ENCODE measurements at regions not wholly inside any gene's neighbourhood (a gene's known extent, or its start where the extent isn't known, plus 50 kb on each side); places are given as distances from the start of the nearest gene placed in this dataset.

DNA sequence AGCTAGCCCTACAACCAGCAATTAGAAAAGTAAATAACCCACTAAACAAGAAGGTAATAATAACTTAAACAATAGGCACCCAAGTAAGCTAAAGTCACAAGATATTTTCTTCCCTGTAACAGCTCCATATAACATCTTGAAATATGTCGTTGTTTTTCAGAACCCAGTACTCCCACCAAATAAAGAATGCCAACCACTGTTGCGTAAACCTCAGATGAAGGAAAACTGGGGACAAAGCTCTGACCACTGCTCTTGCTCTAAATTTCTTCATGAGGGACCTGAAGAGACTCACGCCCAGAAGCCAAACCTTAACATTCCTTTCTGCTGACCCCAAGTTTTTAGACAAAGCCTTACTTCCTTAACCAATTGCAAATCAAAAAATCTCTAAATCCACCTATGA is 267.7 kb upstream of the GAS1 start:
- no peak for DNase-seq (ENCODE audit: low spot score)
- BruUV-seq (replicated peaks): no TSS peak
- no peaks in the 10 kb centered on the region for H3K79me2 ChIP-seq (ENCODE audit: insufficient read depth, low read depth, low read length)
- no peak overlapping the region for H3K4me2 ChIP-seq (ENCODE audit: low read length)
- no peaks in the 10 kb centered on the region for H3K36me3 ChIP-seq (ENCODE audit: insufficient read depth, low read length)
- intact Hi-C loops (cut with micrococcal nuclease; ENCODE audit: unreplicated experiment): no loop called here
- H3K4me1 ChIP-seq (ENCODE audit: insufficient read depth, low read length, poor library complexity, severe bottlenecking): no peaks in the 10 kb centered on the region
- no peak overlapping the region for H3K27ac ChIP-seq (ENCODE audit: low read depth, low read length, poor library complexity, severe bottlenecking)
- no peak overlapping the region for H3K4me3 ChIP-seq (ENCODE audit: low read depth, low read length, poor library complexity, severe bottlenecking)
- no peaks in the 10 kb centered on the region for H3K9me3 ChIP-seq (ENCODE audit: low read length)
- CTCF ChIA-PET (ENCODE audit: unreplicated experiment): no interaction called here
- H2AFZ ChIP-seq (ENCODE audit: low read length): no peak overlapping the region
- TF ChIP-seq, protein P1, sequence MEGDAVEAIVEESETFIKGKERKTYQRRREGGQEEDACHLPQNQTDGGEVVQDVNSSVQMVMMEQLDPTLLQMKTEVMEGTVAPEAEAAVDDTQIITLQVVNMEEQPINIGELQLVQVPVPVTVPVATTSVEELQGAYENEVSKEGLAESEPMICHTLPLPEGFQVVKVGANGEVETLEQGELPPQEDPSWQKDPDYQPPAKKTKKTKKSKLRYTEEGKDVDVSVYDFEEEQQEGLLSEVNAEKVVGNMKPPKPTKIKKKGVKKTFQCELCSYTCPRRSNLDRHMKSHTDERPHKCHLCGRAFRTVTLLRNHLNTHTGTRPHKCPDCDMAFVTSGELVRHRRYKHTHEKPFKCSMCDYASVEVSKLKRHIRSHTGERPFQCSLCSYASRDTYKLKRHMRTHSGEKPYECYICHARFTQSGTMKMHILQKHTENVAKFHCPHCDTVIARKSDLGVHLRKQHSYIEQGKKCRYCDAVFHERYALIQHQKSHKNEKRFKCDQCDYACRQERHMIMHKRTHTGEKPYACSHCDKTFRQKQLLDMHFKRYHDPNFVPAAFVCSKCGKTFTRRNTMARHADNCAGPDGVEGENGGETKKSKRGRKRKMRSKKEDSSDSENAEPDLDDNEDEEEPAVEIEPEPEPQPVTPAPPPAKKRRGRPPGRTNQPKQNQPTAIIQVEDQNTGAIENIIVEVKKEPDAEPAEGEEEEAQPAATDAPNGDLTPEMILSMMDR (conservative IDR thresholded peaks at IDR 0.05; ENCODE audit: low read length): no peak
- TF ChIP-seq EZH2phosphoT487 (IDR thresholded peaks at IDR 0.05; ENCODE audit: borderline replicate concordance, low read depth, low read length): no peak
- POLR2A ChIA-PET: interaction anchor here (0.6 kb wide), 1 partner anchor 424 kb away, joined by 3 read pairs; no protein-coding TSS in a partner anchor
- H3K9me2 ChIP-seq (ENCODE audit: insufficient read depth, low read length): no peaks in the 10 kb centered on the region
- H4K20me1 ChIP-seq (ENCODE audit: insufficient read depth, low read length): no peaks in the 10 kb centered on the region

DNA sequence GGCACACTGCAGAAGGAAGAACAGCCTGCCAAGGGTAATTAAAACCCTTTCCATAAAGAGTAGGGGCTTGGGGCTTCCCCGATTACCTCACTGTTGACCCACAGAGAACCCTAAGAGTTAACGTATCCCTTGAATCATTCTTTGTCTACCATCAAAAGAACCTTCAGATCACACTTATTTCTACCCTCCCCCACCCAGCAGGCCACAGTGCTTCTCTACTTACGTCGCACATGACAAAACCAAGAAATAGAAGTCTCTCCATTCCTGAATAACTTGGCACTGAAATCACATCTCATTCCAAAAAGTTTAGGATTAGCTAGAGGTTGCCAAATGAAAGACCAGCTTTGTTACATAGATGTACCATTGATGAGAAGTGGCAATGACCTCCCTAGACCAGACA is 268.7 kb upstream of the GAS1 start:
- H3K27ac ChIP-seq (ENCODE audit: low read depth, low read length, poor library complexity, severe bottlenecking): no peak overlapping the region
- no peaks in the 10 kb centered on the region for H3K4me1 ChIP-seq (ENCODE audit: insufficient read depth, low read length, poor library complexity, severe bottlenecking)
- TF ChIP-seq, protein P1 (conservative IDR thresholded peaks at IDR 0.05; ENCODE audit: low read length): no peak
- TF ChIP-seq EZH2phosphoT487 (IDR thresholded peaks at IDR 0.05; ENCODE audit: borderline replicate concordance, low read depth, low read length): no peak
- POLR2A ChIA-PET: no interaction called here
- no peak overlapping the region for H3K4me2 ChIP-seq (ENCODE audit: low read length)
- BruUV-seq (replicated peaks): no TSS peak
- H3K79me2 ChIP-seq (ENCODE audit: insufficient read depth, low read depth, low read length): no peaks in the 10 kb centered on the region
- no peaks in the 10 kb centered on the region for H3K9me2 ChIP-seq (ENCODE audit: insufficient read depth, low read length)
- H4K20me1 ChIP-seq (ENCODE audit: insufficient read depth, low read length): no peaks in the 10 kb centered on the region
- no peak for DNase-seq (ENCODE audit: low spot score)
- H2AFZ ChIP-seq (ENCODE audit: low read length): no peak overlapping the region
- no peaks in the 10 kb centered on the region for H3K36me3 ChIP-seq (ENCODE audit: insufficient read depth, low read length)
- intact Hi-C loops (cut with micrococcal nuclease; ENCODE audit: unreplicated experiment): no loop called here
- CTCF ChIA-PET (ENCODE audit: unreplicated experiment): no interaction called here
- no peaks in the 10 kb centered on the region for H3K9me3 ChIP-seq (ENCODE audit: low read length)
- H3K4me3 ChIP-seq (ENCODE audit: low read depth, low read length, poor library complexity, severe bottlenecking): no peak overlapping the region

DNA sequence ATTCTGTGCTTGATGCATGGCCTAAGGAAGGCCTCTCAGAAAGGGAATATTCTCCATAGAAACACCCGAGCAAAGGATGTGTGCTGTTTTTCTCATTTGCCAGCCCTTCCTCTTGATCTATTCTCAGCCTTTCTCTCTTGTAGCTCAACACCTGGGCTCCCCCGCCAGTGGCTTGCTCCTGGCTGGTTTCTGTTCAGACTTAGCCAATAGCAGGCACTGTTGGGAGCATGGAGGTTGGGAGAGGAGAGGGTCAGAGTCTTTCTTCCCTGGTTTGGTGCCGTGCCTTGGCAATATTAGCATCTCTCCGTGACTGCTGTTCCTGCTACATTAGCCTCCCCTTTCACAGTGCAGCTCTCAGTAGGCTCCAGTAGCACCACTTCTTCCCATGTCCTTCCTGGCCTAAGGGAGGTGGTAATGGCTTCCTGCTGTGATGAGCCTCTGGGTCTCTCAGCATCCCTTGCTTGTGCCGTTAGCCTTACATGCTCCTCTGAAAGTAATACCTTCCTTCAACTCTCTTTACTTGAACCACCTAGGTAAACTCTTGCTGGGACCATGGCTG is 269.7 kb upstream of the GAS1 start:
- Histone ChIP-seq H3K4me1 (ENCODE audit: insufficient read depth, low read length, poor library complexity, severe bottlenecking) (no peaks in the 10 kb centered on the region), H3K9me2 (ENCODE audit: insufficient read depth, low read length) (no peaks in the 10 kb centered on the region), H3K9me3 (ENCODE audit: low read length) (no peaks in the 10 kb centered on the region), H3K36me3 (ENCODE audit: insufficient read depth, low read length) (no peaks in the 10 kb centered on the region), H3K27ac (ENCODE audit: low read depth, low read length, poor library complexity, severe bottlenecking) (no peak overlapping the region), H4K20me1 (ENCODE audit: insufficient read depth, low read length) (no peaks in the 10 kb centered on the region), H3K4me2 (ENCODE audit: low read length) (no peak overlapping the region), H3K79me2 (ENCODE audit: insufficient read depth, low read depth, low read length) (no peaks in the 10 kb centered on the region), H2AFZ (ENCODE audit: low read length) (no peak overlapping the region), H3K4me3 (ENCODE audit: low read depth, low read length, poor library complexity, severe bottlenecking) (no peak overlapping the region)
- TF ChIP-seq, protein P1 (conservative IDR thresholded peaks at IDR 0.05; ENCODE audit: low read length): no peak
- TF ChIP-seq EZH2phosphoT487 (IDR thresholded peaks at IDR 0.05; ENCODE audit: borderline replicate concordance, low read depth, low read length): no peak
- no peak for DNase-seq (ENCODE audit: low spot score)
- CTCF ChIA-PET (ENCODE audit: unreplicated experiment): no interaction called here
- intact Hi-C loops (cut with micrococcal nuclease; ENCODE audit: unreplicated experiment): no loop called here
- POLR2A ChIA-PET: no interaction called here
- no TSS peak for BruUV-seq (replicated peaks)

Measured in OCI-LY7 (cell line).